H9 (cell line): ENCODE measurements at regions not wholly inside any gene's neighbourhood (a gene's known extent, or its start where the extent isn't known, plus 50 kb on each side); places are given as distances from the start of the nearest gene placed in this dataset.

Experiments used
- DNase-seq: peaks from one replicate; pipeline ENCODE4 v3.0.0-alpha.2; 2017
- H2AFZ ChIP-seq: one replicate; pipeline ENCODE4 v1.6.1; 2013; ENCODE audit warnings: mild to moderate bottlenecking, low read length, control low read depth, moderate library complexity
- H2AK5ac ChIP-seq: 2 replicates; pipeline ENCODE4 v1.6.1; 2013; ENCODE audit warnings: low read length, control low read depth, mixed read lengths; ENCODE audit not compliant: insufficient read length
- H2BK120ac ChIP-seq: one replicate; pipeline ENCODE4 v1.6.1; 2013; ENCODE audit warnings: low read depth, mild to moderate bottlenecking, low read length, control low read depth, inconsistent platforms; ENCODE audit not compliant: poor library complexity, severe bottlenecking
- H2BK12ac ChIP-seq: 2 replicates; pipeline ENCODE4 v1.6.1; 2013; ENCODE audit warnings: low read length, control low read depth, mixed read lengths, low read depth; ENCODE audit not compliant: insufficient read length
- H2BK15ac ChIP-seq: 2 replicates; pipeline ENCODE4 v1.6.1; 2013; ENCODE audit warnings: low read depth, low read length, control low read depth
- H2BK20ac ChIP-seq: one replicate; pipeline ENCODE4 v1.6.1; 2013; ENCODE audit warnings: low read depth, mild to moderate bottlenecking, low read length, control low read depth, inconsistent platforms; ENCODE audit not compliant: poor library complexity, severe bottlenecking
- H2BK5ac ChIP-seq: 2 replicates; pipeline ENCODE4 v1.6.1; 2013; ENCODE audit warnings: low read length, control low read depth, mixed read lengths; ENCODE audit not compliant: insufficient read length
- H3K14ac ChIP-seq: 2 replicates; pipeline ENCODE4 v1.6.1; 2013; ENCODE audit warnings: low read length, control low read depth; ENCODE audit not compliant: insufficient read depth
- H3K18ac ChIP-seq: 2 replicates; pipeline ENCODE4 v1.6.1; 2013; ENCODE audit warnings: low read depth, mild to moderate bottlenecking, mixed read lengths, low read length, control low read depth; ENCODE audit not compliant: insufficient read length
- H3K23ac ChIP-seq: 2 replicates; pipeline ENCODE4 v1.6.1; 2013; ENCODE audit warnings: low read length, control low read depth, mixed read lengths, low read depth; ENCODE audit not compliant: insufficient read length
- H3K23me2 ChIP-seq: 2 replicates; pipeline ENCODE4 v1.6.1; 2013; ENCODE audit warnings: low read depth, mild to moderate bottlenecking, mixed read lengths, low read length, control low read depth; ENCODE audit not compliant: insufficient read length, poor library complexity, severe bottlenecking
- H3K27ac ChIP-seq: 2 replicates; pipeline ENCODE4 v1.5.1; 2013; ENCODE audit warnings: low read length, control low read depth, mixed read lengths, low read depth; ENCODE audit not compliant: insufficient read length
- H3K27me3 ChIP-seq: 2 replicates; pipeline ENCODE4 v1.6.1; 2013; ENCODE audit warnings: low read length, control low read depth, inconsistent platforms; ENCODE audit not compliant: insufficient read depth
- H3K4ac ChIP-seq: 2 replicates; pipeline ENCODE4 v1.6.1; 2013; ENCODE audit warnings: low read depth, mild to moderate bottlenecking, control low read depth, inconsistent platforms, low read length, moderate library complexity
- H3K4me1 ChIP-seq: 2 replicates; pipeline ENCODE4 v1.6.1; 2013; ENCODE audit warnings: low read length, control low read depth, inconsistent platforms; ENCODE audit not compliant: insufficient read depth
- H3K4me2 ChIP-seq: 2 replicates; pipeline ENCODE4 v1.6.1; 2013; ENCODE audit warnings: low read length, control low read depth, mixed read lengths; ENCODE audit not compliant: insufficient read length, insufficient read depth
- H3K56ac ChIP-seq: 2 replicates; pipeline ENCODE4 v1.6.1; 2013; ENCODE audit warnings: low read depth, mild to moderate bottlenecking, mixed read lengths, low read length, control low read depth; ENCODE audit not compliant: insufficient read length
- H3K79me1 ChIP-seq: 2 replicates; pipeline ENCODE4 v1.6.1; 2013; ENCODE audit warnings: low read depth, mild to moderate bottlenecking, moderate library complexity, low read length, control low read depth, inconsistent platforms; ENCODE audit not compliant: insufficient read depth, poor library complexity, severe bottlenecking
- H3K79me2 ChIP-seq: 2 replicates; pipeline ENCODE4 v1.6.1; 2013; ENCODE audit warnings: low read length, control low read depth, inconsistent platforms; ENCODE audit not compliant: insufficient read depth
- H3K9ac ChIP-seq: 2 replicates; pipeline ENCODE4 v1.6.1; 2013; ENCODE audit warnings: low read length, control low read depth, mixed read lengths; ENCODE audit not compliant: insufficient read length; ENCODE audit errors: extremely low read depth
- H3K9me3 ChIP-seq: one replicate; pipeline ENCODE4 v1.6.1; 2013; ENCODE audit warnings: low read depth, low read length, inconsistent platforms; ENCODE audit not compliant: control insufficient read depth
- H3T11ph ChIP-seq: one replicate; pipeline ENCODE4 v1.6.1; 2013; ENCODE audit warnings: mild to moderate bottlenecking, low read length, control low read depth, inconsistent platforms
- H4K20me1 ChIP-seq: one replicate; pipeline ENCODE4 v1.6.1; 2013; ENCODE audit not compliant: control insufficient read depth, insufficient read length, insufficient read depth
- H4K5ac ChIP-seq: 2 replicates; pipeline ENCODE4 v1.6.1; 2013; ENCODE audit warnings: low read depth, mild to moderate bottlenecking, mixed read lengths, low read length, control low read depth; ENCODE audit not compliant: insufficient read length
- H4K8ac ChIP-seq: replicated peaks from 2 replicates; pipeline ENCODE4 v1.6.1; 2013; ENCODE audit warnings: low read length, control low read depth, mixed read lengths, low read depth; ENCODE audit not compliant: insufficient read length
- H4K91ac ChIP-seq: 2 replicates; pipeline ENCODE4 v1.6.1; 2013; ENCODE audit warnings: low read depth, mild to moderate bottlenecking, moderate library complexity, mixed read lengths, low read length, control low read depth; ENCODE audit not compliant: insufficient read length
- H3K27ac Mint-ChIP-seq, 3 experiments: 2 replicates in 2 of 3; 3 replicates in 1 of 3; pipeline ENCODE4 v1.8.0; 2020 to 2021; ENCODE audit warnings: mixed read lengths in 3 of 3, mild to moderate bottlenecking in 1 of 3, moderate library complexity in 1 of 3
- H3K27me3 Mint-ChIP-seq: 2 replicates; pipeline ENCODE4 v1.8.0; 2021; ENCODE audit warnings: low read depth, mild to moderate bottlenecking, moderate library complexity, mixed read lengths
- H3K36me3 Mint-ChIP-seq, 3 experiments: 2 replicates in 2 of 3; 3 replicates in 1 of 3; pipeline ENCODE4 v1.8.0; 2020 to 2021; ENCODE audit warnings: low read depth in 3 of 3, mixed read lengths in 3 of 3; ENCODE audit not compliant: insufficient read depth in 1 of 3
- H3K4me1 Mint-ChIP-seq, 2 experiments: 2 replicates each; pipeline ENCODE4 v1.8.0; 2020; ENCODE audit warnings: mixed read lengths in 2 of 2
- H3K4me3 Mint-ChIP-seq, 2 experiments: 2 replicates in 1 of 2; 3 replicates in 1 of 2; pipeline ENCODE4 v1.8.0; 2020 to 2021; ENCODE audit warnings: mild to moderate bottlenecking in 2 of 2, mixed read lengths in 2 of 2, moderate library complexity in 1 of 2
- H3K9me3 Mint-ChIP-seq, 2 experiments: 2 replicates in 1 of 2; 3 replicates in 1 of 2; pipeline ENCODE4 v1.8.0; 2020; ENCODE audit warnings: mild to moderate bottlenecking in 2 of 2, mixed read lengths in 2 of 2, moderate library complexity in 1 of 2
- CTCF ChIP-seq: fragments of 200-600 bp; sonication (generic); conservative IDR thresholded peaks from 3 replicates; pipeline ENCODE4 v1.8.0; 2021; ENCODE audit warnings: antibody characterized with exemption, mild to moderate bottlenecking
- WGBS: extraction: QIAGEN DNeasy Blood & Tissue Kit; methylation state at CpG from one replicate; pipeline ENCODE4 v1.1.7; 2013; ENCODE audit warnings: missing lambda C conversion rate, low lambda C conversion rate, mixed read lengths; ENCODE audit not compliant: insufficient read length; ENCODE audit errors: extremely low coverage; 5-methylcytosine and 5-hydroxymethylcytosine counted together

- Histone ChIP-seq H2BK120ac (no peak overlapping the region), H2BK15ac (no peak overlapping the region), H3K23me2 (no peaks in the 10 kb centered on the region), H2BK5ac (no peak overlapping the region), H3K9me3 (no peaks in the 10 kb centered on the region), H3K9ac (no peak overlapping the region), H3K27ac (no peak overlapping the region), H3K18ac (no peak overlapping the region), H2BK12ac (no peak overlapping the region), H3K4me1 (no peaks in the 10 kb centered on the region), H2AK5ac (no peak overlapping the region), H2AFZ (no peak overlapping the region), H3T11ph (no peak overlapping the region), H2BK20ac (no peak overlapping the region), H3K4me2 (no peak overlapping the region), H4K5ac (no peak overlapping the region), H3K27me3 (no peaks in the 10 kb centered on the region), H3K14ac (no peak overlapping the region), H3K79me2 (no peaks in the 10 kb centered on the region), H3K4ac (no peak overlapping the region), H4K20me1 (no peaks in the 10 kb centered on the region), H4K8ac (no peak overlapping the region), H3K79me1 (no peaks in the 10 kb centered on the region), H4K91ac (no peak overlapping the region), H3K56ac (no peak overlapping the region), H3K23ac (no peak overlapping the region)
- TF ChIP-seq CTCF: no peak
- peaks cover 0 to 3% of the 10 kb centered on the region in 2 experiments; a peak in 1 of 5 replicates for H3K9me3 Mint-ChIP-seq
- peaks cover 0 to 4% (median 0%) of the 10 kb centered on the region in 3 experiments; a peak in 3 of 7 replicates for H3K36me3 Mint-ChIP-seq
- WGBS: no CpG with 5 or more reads among the region's 3 CpGs
- H3K4me3 Mint-ChIP-seq: no peak overlapping the region
- peak overlapping the region in 1 of 3 experiments; percentile 62; a peak in 1 of 7 replicates for H3K27ac Mint-ChIP-seq
- H3K27me3 Mint-ChIP-seq: no peaks in the 10 kb centered on the region
- DNase-seq: no peak
- peaks cover 4% of the 10 kb centered on the region in 2 experiments; a peak in 3 of 4 replicates for H3K4me1 Mint-ChIP-seq
These were observed 629.8 kb upstream of the CDH18 start for GRCh38 chr5:20617841-20618240.
